Endothelial cell of umbilical vein (primary cell): ENCODE measurements at regions not wholly inside any gene's neighbourhood (a gene's known extent, or its start where the extent isn't known, plus 50 kb on each side); places are given as distances from the start of the nearest gene placed in this dataset.
"Not testable (repeated sequence)": the region's sequence is repeated elsewhere in the genome, so short reads cannot be mapped to it uniquely, and the experiment has no call there.

Experiments
- BruUV-seq: library from RNA; stranded (reverse); fragments of 400-500 nt; replicated peaks from 2 replicates; lab custom pipeline; 2021; lab: Mats Ljungman, UMichigan
- CTCF ChIA-PET: fragments of 300-600, 350-600 bp; sonication (Branson Sonifier 250); formaldehyde crosslinking; loops from one replicate; lab custom pipeline; 2021; ENCODE audit warnings: antibody characterized with exemption, inconsistent platforms; lab: Charles Lee
- POLR2A ChIA-PET: fragments of 300-600, 350-600 bp; sonication (Branson Sonifier 250); formaldehyde crosslinking; loops from one replicate; lab custom pipeline; 2021; ENCODE audit warnings: antibody characterized with exemption, inconsistent platforms; lab: Charles Lee
- DNase-seq: peaks from one replicate; pipeline ENCODE4 v3.0.0-alpha.2; 2011; ENCODE audit warnings: low read depth, low spot score
- FAIRE-seq: peaks from 2 replicates; lab custom pipeline; 2011; peaks lifted over from hg19 to GRCh38; lab: Jason Lieb, UNC
- H2AFZ ChIP-seq: 2 replicates; pipeline ENCODE4 v1.6.0; 2012; ENCODE audit warnings: low read depth, low read length, control low read depth, inconsistent platforms
- H3K27ac ChIP-seq: 2 replicates; pipeline ENCODE4 v1.5.1; 2011; ENCODE audit warnings: low read depth, mild to moderate bottlenecking, control low read depth, low read length, moderate library complexity; ENCODE audit not compliant: insufficient read depth
- H3K27me3 ChIP-seq, 2 experiments: 2 replicates each; pipeline versions ENCODE4 v1.6.0 to v1.6.1; 2011; ENCODE audit warnings: low read length in 2 of 2, mixed read lengths in 1 of 2; ENCODE audit not compliant: control insufficient read depth in 2 of 2, insufficient read depth in 2 of 2
- H3K36me3 ChIP-seq, 2 experiments: 2 replicates in 1 of 2; 3 replicates in 1 of 2; pipeline ENCODE4 v1.5.1; 2011; ENCODE audit warnings: low read length in 2 of 2, mild to moderate bottlenecking in 1 of 2, moderate library complexity in 1 of 2; ENCODE audit not compliant: control insufficient read depth in 2 of 2, insufficient read depth in 2 of 2; ENCODE audit errors: extremely low read depth in 1 of 2
- H3K4me1 ChIP-seq: 3 replicates; pipeline ENCODE4 v1.5.1; 2011; ENCODE audit warnings: mild to moderate bottlenecking, low read length; ENCODE audit not compliant: control insufficient read depth, insufficient read depth; ENCODE audit errors: extremely low read depth
- H3K4me2 ChIP-seq: 2 replicates; pipeline ENCODE4 v1.6.1; 2011; ENCODE audit warnings: low read length, control low read depth, mixed read lengths; ENCODE audit not compliant: insufficient read depth
- H3K4me3 ChIP-seq, 3 experiments: fragments of 200-600 bp in 1 of 3; sonication (generic), shearing (Covaris generic) in 1 of 3; replicated peaks in 1 of 3; 2 replicates each; pipeline ENCODE4 v1.5.1; 2011 to 2016; ENCODE audit warnings: control low read depth in 3 of 3, low read length in 3 of 3, mild to moderate bottlenecking in 2 of 3, inconsistent platforms in 1 of 3, low read depth in 1 of 3, moderate library complexity in 1 of 3; ENCODE audit not compliant: insufficient read depth in 1 of 3
- H3K79me2 ChIP-seq: 2 replicates; pipeline ENCODE4 v1.6.0; 2012; ENCODE audit warnings: low read length, inconsistent platforms; ENCODE audit not compliant: control insufficient read depth, insufficient read depth
- H3K9ac ChIP-seq: replicated peaks from 2 replicates; pipeline ENCODE3; 2011; ENCODE audit warnings: low read length, control low read depth; ENCODE audit not compliant: insufficient read depth; ENCODE audit errors: extremely low read depth
- H3K9me1 ChIP-seq: replicated peaks from 3 replicates; pipeline ENCODE4 v1.6.0; 2011; ENCODE audit warnings: mild to moderate bottlenecking, low read length; ENCODE audit not compliant: control insufficient read depth, insufficient read depth; ENCODE audit errors: extremely low read depth
- H3K9me3 ChIP-seq: replicated peaks from 2 replicates; pipeline ENCODE4 v1.5.1; 2012; ENCODE audit warnings: low read length, inconsistent platforms; ENCODE audit not compliant: control insufficient read depth, insufficient read depth
- H4K20me1 ChIP-seq: replicated peaks from 2 replicates; pipeline ENCODE3; 2011; ENCODE audit warnings: mild to moderate bottlenecking, low read length; ENCODE audit not compliant: control insufficient read depth, insufficient read depth; ENCODE audit errors: extremely low read depth
- dilution Hi-C: fragments of 300-500 bp; cut with MboI; formaldehyde crosslinking; loops from one replicate; pipeline ENCODE4 v1.15.0; 2019; ENCODE audit warnings: low sequenced_read_pairs; ENCODE audit not compliant: extremely low pct_ligation_motif_present
- intact Hi-C: fragments of 100-400 bp; cut with micrococcal nuclease; formaldehyde crosslinking; loops from one replicate; pipeline ENCODE4 v1.10.0; 2022

DNA sequence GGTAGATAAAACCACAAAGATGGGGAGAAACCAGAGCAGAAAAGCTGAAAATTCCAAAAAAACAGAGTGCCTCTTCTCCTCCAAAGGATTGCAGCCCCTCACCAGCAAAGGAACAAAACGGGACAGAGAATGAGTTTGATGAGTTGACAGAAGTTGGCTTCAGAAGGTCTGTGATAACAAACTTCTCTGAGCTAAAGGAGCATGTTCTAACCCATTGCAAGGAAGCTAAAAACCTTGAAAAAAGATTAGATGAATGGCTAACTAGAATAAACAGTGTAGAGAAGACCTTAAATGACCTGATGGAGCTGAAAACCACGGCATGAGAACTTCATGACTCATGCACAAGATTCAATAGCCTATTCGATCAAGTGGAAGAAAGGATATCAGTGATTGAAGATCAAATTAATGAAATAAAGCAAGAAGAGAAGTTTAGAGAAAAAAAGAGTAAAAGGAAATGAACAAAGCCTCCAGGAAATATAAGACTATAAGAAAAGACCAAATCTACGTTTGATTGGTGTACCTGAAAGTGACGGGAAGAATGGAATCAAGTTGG is 67.5 kb upstream of the NEDD9 start:
- H3K79me2 ChIP-seq, H3K9me1 ChIP-seq, FAIRE-seq, BruUV-seq, DNase-seq, H3K9ac ChIP-seq, dilution Hi-C loops, H3K4me3 ChIP-seq, H3K27me3 ChIP-seq, H3K9me3 ChIP-seq, H3K4me2 ChIP-seq, CTCF ChIA-PET, H3K36me3 ChIP-seq, POLR2A ChIA-PET, H4K20me1 ChIP-seq, H2AFZ ChIP-seq, H3K4me1 ChIP-seq: not testable (repeated sequence)
- H3K27ac ChIP-seq: peak overlapping the region; percentile 2
- intact Hi-C loops: loop anchor here (1.0 kb wide), 1 partner anchor 16 kb away; no protein-coding TSS in a partner anchor

- POLR2A ChIA-PET: not testable (repeated sequence)
Measured at GRCh38 chr6:11299421-11299784, 66.9 kb upstream of the NEDD9 start.

More at GRCh38 chr6:11299421-11299784, 66.9 kb upstream of the NEDD9 start:
- H3K4me2 ChIP-seq, H3K79me2 ChIP-seq, H3K4me3 ChIP-seq, H3K27me3 ChIP-seq, H3K9me1 ChIP-seq, BruUV-seq, H3K9ac ChIP-seq, H3K36me3 ChIP-seq, DNase-seq, dilution Hi-C loops, CTCF ChIA-PET, H3K4me1 ChIP-seq, H3K9me3 ChIP-seq, H4K20me1 ChIP-seq: not testable (repeated sequence)
- H3K27ac ChIP-seq: peak overlapping the region; percentile 2
- peak; percentile 77 for FAIRE-seq
- H2AFZ ChIP-seq: peak overlapping the region; percentile 18
- intact Hi-C loops: loop anchor here (1.0 kb wide), 1 partner anchor 17 kb away; no protein-coding TSS in a partner anchor
